ENCODE measurements at regions not wholly inside any gene's neighbourhood (a gene's known extent, or its start where the extent isn't known, plus 50 kb on each side); places are given as distances from the start of the nearest gene placed in this dataset.

GRCh38 chr12:47517122-47517521 lies 188.7 kb downstream of the RPAP3 start (continued):
- TF ChIP-seq E2F5 (CRISPR knock-in tag; conservative IDR thresholded peaks at IDR 0.05) (no peak), BCL3 (CRISPR knock-in tag; IDR thresholded peaks at IDR 0.05) (no peak), ZNF230 (CRISPR knock-in tag; IDR thresholded peaks at IDR 0.05) (no peak), FIP1L1 (IDR thresholded peaks at IDR 0.05; ENCODE audit: borderline replicate concordance, insufficient read depth, low read depth, low read length) (no peak)

GRCh38 chr12:47509398-47509851 lies 196.4 kb downstream of the RPAP3 start:
- CTCF ChIA-PET (ENCODE audit: low intra/inter-chr PET ratio, low total read pairs) = no interaction called here
- no peak overlapping the region for H2AFZ ChIP-seq (ENCODE audit: low read length)
- H3K27ac ChIP-seq (ENCODE audit: extremely low read length, insufficient read depth, low read length) = no peak overlapping the region
- FAIRE-seq (no peak), DNase-seq (ENCODE audit: low spot score) (no peak), ATAC-seq (no peak)
- H3K36me3 ChIP-seq (replicated peaks in 1 of 2; ENCODE audit: control insufficient read depth in 1 of 2, insufficient read depth in 2 of 2, low read length in 2 of 2) = no peaks in the 10 kb centered on the region
- BruUV-seq (replicated peaks) = no TSS peak
- H3K9me3 ChIP-seq (ENCODE audit: low read length) = peaks cover 12% of the 10 kb centered on the region
- TF ChIP-seq ZEB1 (IDR thresholded peaks at IDR 0.05; ENCODE audit: insufficient replicate concordance, low read depth) (no peak), ELK4 (CRISPR knock-in tag; IDR thresholded peaks at IDR 0.05; ENCODE audit: borderline replicate concordance) (no peak), PHF20 (CRISPR knock-in tag; IDR thresholded peaks at IDR 0.05) (no peak), TFDP1 (CRISPR knock-in tag; IDR thresholded peaks at IDR 0.05; ENCODE audit: borderline replicate concordance) (no peak), EHMT2 (IDR thresholded peaks at IDR 0.05; ENCODE audit: borderline replicate concordance, low read depth, low read length) (no peak), LBX2 (CRISPR knock-in tag; IDR thresholded peaks at IDR 0.05; ENCODE audit: borderline replicate concordance) (no peak)
- no peaks in the 10 kb centered on the region for H3K79me2 ChIP-seq (ENCODE audit: insufficient read depth, low read length)
- intact Hi-C loops (cut with micrococcal nuclease; ENCODE audit: unreplicated experiment) (no loop called here), in situ Hi-C loops (cut with HindIII; ENCODE audit: extremely low pct_ligation_motif_present, low pct_unique_long_range_greater_than_20kb) (no loop called here)
- 56% methylated on average over 1 of the region's 1 CpG for WGBS (ENCODE audit: low lambda C conversion rate)
- H3K4me3 ChIP-seq (replicated peaks in 1 of 3; ENCODE audit: insufficient read depth in 1 of 3, low read depth in 2 of 3, low read length in 3 of 3) = no peak overlapping the region
- no peaks in the 10 kb centered on the region for H4K20me1 ChIP-seq (ENCODE audit: insufficient read depth, low read length)
- H3K4me1 ChIP-seq (ENCODE audit: insufficient read depth, low read length) = no peaks in the 10 kb centered on the region
- H3K9ac ChIP-seq (ENCODE audit: insufficient read depth, low read depth, low read length) = no peak overlapping the region
- no peak overlapping the region for H3K4me2 ChIP-seq (ENCODE audit: low read depth, low read length)
- POLR2A ChIA-PET = no interaction called here
- no peaks in the 10 kb centered on the region for H3K27me3 ChIP-seq (ENCODE audit: control insufficient read depth in 1 of 2, insufficient read depth in 2 of 2, low read length in 2 of 2)

All from HepG2 (cell line).